Upper lobe of right lung (tissue), 1 donor: ENCODE measurements at regions not wholly inside any gene's neighbourhood (a gene's known extent, or its start where the extent isn't known, plus 50 kb on each side); places are given as distances from the start of the nearest gene placed in this dataset.

Experiments used
- ATAC-seq: fragments of 200-7000 bp; cut with Tn5 transposase; one replicate; pipeline ENCODE4 v1.9.1; 2020; ENCODE audit warnings: mild to moderate bottlenecking, moderate library complexity
- DNase-seq: peaks from one replicate; pipeline ENCODE4 v3.0.0-alpha.2; 2020
- H3K27ac ChIP-seq: fragments of 200-600 bp; one replicate; pipeline ENCODE4 v1.8.0; 2022
- H3K27me3 ChIP-seq: fragments of 200-600 bp; one replicate; pipeline ENCODE4 v1.8.0; 2022; ENCODE audit warnings: mild to moderate bottlenecking
- H3K36me3 ChIP-seq: fragments of 200-600 bp; one replicate; pipeline ENCODE4 v1.8.0; 2022
- H3K4me1 ChIP-seq: fragments of 200-600 bp; one replicate; pipeline ENCODE4 v1.8.0; 2022
- H3K4me3 ChIP-seq: fragments of 200-600 bp; one replicate; pipeline ENCODE4 v1.8.0; 2022; ENCODE audit warnings: mild to moderate bottlenecking
- H3K9me3 ChIP-seq: fragments of 200-600 bp; one replicate; pipeline ENCODE4 v1.8.0; 2022
- CTCF ChIP-seq: fragments of 200-600 bp; IDR thresholded peaks from one replicate; pipeline ENCODE4 v1.8.0; 2022; ENCODE audit warnings: antibody characterized with exemption
- intact Hi-C: fragments of 100-400 bp; cut with DNase I; formaldehyde crosslinking; loops from one replicate; pipeline ENCODE4 v1.11.0; 2022
- donor health status: DM: no; HTN: yes; CAD: no; lungs with severe emphysema.

DNA sequence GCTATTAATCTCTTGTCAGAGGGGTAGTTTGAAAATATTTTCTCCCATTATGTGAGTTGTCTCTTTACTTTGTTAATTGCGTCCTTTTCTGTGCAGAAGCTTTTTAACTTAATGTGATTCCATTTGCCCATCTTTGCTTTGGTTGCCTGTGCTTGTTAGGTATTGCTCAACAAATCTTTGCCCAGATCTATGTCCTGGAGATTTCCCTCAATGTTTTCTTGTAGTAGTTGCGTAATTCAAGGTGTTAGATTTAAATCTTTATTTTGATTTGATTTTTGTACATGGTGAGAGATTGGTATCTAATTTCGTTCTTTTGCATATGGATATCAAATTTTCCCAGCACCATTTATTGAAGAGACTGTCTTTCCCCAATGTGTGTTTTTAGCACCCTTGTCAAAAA is 567.2 kb downstream of the DNAJB9 start:
- intact Hi-C loops = no loop called here
- ATAC-seq = no peak
- DNase-seq = no peak
- peaks cover 5% of the 10 kb centered on the region for H3K9me3 ChIP-seq
- TF ChIP-seq CTCF = no peak
- H3K36me3 ChIP-seq = no peaks in the 10 kb centered on the region
- no peaks in the 10 kb centered on the region for H3K4me1 ChIP-seq
- no peaks in the 10 kb centered on the region for H3K27me3 ChIP-seq
- no peak overlapping the region for H3K4me3 ChIP-seq
- no peak overlapping the region for H3K27ac ChIP-seq

DNA sequence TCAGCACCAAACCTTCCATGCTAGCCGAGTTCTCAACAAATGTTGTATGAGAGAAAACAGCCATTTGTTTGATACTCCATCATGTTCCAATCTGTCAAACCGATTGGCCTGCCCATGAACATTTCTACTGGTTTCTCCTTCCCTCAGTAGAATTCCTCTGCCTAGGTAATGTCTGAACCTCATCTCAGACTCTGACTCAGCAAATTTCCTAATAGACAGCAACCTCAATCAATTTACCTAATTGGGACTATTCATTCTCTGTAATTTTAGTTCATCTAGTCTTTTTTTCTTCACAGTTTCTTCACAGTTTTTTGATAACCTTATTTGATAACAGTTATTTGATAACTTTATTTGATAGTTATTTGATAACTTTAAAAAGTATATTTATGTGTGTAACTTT is 585.1 kb downstream of the DNAJB9 start:
- no peak for ATAC-seq
- no peaks in the 10 kb centered on the region for H3K9me3 ChIP-seq
- intact Hi-C loops = no loop called here
- TF ChIP-seq CTCF = no peak
- H3K27ac ChIP-seq = no peak overlapping the region
- H3K4me3 ChIP-seq = no peak overlapping the region
- H3K27me3 ChIP-seq = no peaks in the 10 kb centered on the region
- DNase-seq = no peak
- H3K4me1 ChIP-seq = no peaks in the 10 kb centered on the region
- H3K36me3 ChIP-seq = no peaks in the 10 kb centered on the region

- DNase-seq (no peak), ATAC-seq (no peak)
- Histone ChIP-seq H3K4me1 (no peaks in the 10 kb centered on the region), H3K36me3 (no peaks in the 10 kb centered on the region), H3K9me3 (no peaks in the 10 kb centered on the region), H3K27ac (no peak overlapping the region), H3K27me3 (no peaks in the 10 kb centered on the region), H3K4me3 (no peak overlapping the region)
- no peak for TF ChIP-seq CTCF
- intact Hi-C loops = no loop called here
Measured at GRCh38 chr7:109158246-109158645, 588.6 kb downstream of the DNAJB9 start.

- no peak overlapping the region for H3K4me3 ChIP-seq
- no peaks in the 10 kb centered on the region for H3K4me1 ChIP-seq
- intact Hi-C loops = no loop called here
- H3K27ac ChIP-seq = no peak overlapping the region
- H3K27me3 ChIP-seq = no peaks in the 10 kb centered on the region
- no peak for TF ChIP-seq CTCF
- H3K36me3 ChIP-seq = no peaks in the 10 kb centered on the region
- no peak for DNase-seq
- ATAC-seq = no peak
- H3K9me3 ChIP-seq = no peaks in the 10 kb centered on the region
Measured at GRCh38 chr7:109176661-109177060, 607.0 kb downstream of the DNAJB9 start.

DNA sequence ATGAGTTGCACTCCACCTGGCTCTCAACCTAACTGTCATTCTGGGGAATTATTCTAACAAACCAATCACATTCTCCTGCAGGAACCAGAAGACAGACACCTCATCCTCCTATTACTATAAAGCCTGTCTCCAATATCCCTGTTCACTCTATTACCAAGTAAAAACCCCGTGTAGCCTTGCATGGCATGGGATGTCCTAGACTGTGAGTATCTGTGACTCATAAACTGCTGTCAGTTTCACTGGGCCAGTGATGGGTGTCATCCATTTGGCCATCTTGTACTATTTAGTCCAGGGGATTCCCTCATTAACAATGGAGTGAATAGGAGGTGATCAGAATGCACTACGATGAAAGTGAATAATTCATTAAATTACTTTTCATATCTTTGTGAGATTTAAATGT is 608.7 kb downstream of the DNAJB9 start:
- TF ChIP-seq CTCF = no peak
- peaks cover 6% of the 10 kb centered on the region for H3K9me3 ChIP-seq
- no peak for DNase-seq
- H3K27me3 ChIP-seq = no peaks in the 10 kb centered on the region
- no peaks in the 10 kb centered on the region for H3K36me3 ChIP-seq
- H3K4me1 ChIP-seq = no peaks in the 10 kb centered on the region
- intact Hi-C loops = no loop called here
- H3K27ac ChIP-seq = no peak overlapping the region
- ATAC-seq = no peak
- H3K4me3 ChIP-seq = no peak overlapping the region

DNA sequence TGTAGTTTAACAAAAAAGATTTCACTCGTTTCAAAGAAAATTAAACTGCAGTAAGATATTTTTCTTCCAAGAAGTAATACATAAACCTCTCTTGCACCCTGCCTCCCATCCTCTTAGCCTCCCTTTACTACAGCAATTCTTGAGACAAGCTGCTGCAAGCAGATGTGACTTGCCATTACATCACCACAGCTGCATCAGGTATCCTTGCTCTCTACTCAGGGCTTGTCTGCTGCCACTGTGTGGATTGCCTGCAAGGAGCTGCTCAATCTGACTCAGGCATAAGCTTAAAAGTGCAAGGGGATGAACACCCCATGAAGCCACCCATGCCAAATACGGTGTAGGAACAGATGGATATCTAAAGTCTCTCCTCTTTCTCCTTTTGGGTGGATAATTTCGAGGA is 609.9 kb downstream of the DNAJB9 start:
- DNase-seq (no peak), ATAC-seq (no peak)
- no peak for TF ChIP-seq CTCF
- peaks cover 6% of the 10 kb centered on the region for H3K9me3 ChIP-seq
- H3K4me1 ChIP-seq = no peaks in the 10 kb centered on the region
- H3K36me3 ChIP-seq = no peaks in the 10 kb centered on the region
- H3K27ac ChIP-seq = no peak overlapping the region
- no peaks in the 10 kb centered on the region for H3K27me3 ChIP-seq
- no peak overlapping the region for H3K4me3 ChIP-seq
- intact Hi-C loops = no loop called here
